ENCODE measurements at regions not wholly inside any gene's neighbourhood (a gene's known extent, or its start where the extent isn't known, plus 50 kb on each side); places are given as distances from the start of the nearest gene placed in this dataset.
"Not testable (repeated sequence)": the region's sequence is repeated elsewhere in the genome, so short reads cannot be mapped to it uniquely, and the experiment has no call there.

GRCh38 chr5:85920984-85921383, 696.8 kb upstream of the COX7C start:
- no peaks in the 10 kb centered on the region for H3K36me3 Mint-ChIP-seq (ENCODE audit: low read depth)
- ATAC-seq (no peak), DNase-seq (no peak)
- no peaks in the 10 kb centered on the region for H3K27me3 Mint-ChIP-seq
- no peak overlapping the region for H3K4me3 Mint-ChIP-seq
- no peaks in the 10 kb centered on the region for H3K4me1 Mint-ChIP-seq
- no peak overlapping the region for H3K27ac Mint-ChIP-seq
- peaks cover 16% of the 10 kb centered on the region for H3K9me3 Mint-ChIP-seq

- no peak overlapping the region for H3K27ac Mint-ChIP-seq
- no peaks in the 10 kb centered on the region for H3K36me3 Mint-ChIP-seq (ENCODE audit: low read depth)
- H3K4me1 Mint-ChIP-seq, result no peaks in the 10 kb centered on the region
- H3K27me3 Mint-ChIP-seq, result no peaks in the 10 kb centered on the region
- DNase-seq, result no peak
- no peak overlapping the region for H3K4me3 Mint-ChIP-seq
- H3K9me3 Mint-ChIP-seq, result peaks cover 16% of the 10 kb centered on the region
- ATAC-seq, result no peak
Observed at GRCh38 chr5:85921590-85921989, 696.2 kb upstream of the COX7C start.

GRCh38 chr5:85927632-85928031, 690.1 kb upstream of the COX7C start:
- H3K4me1 Mint-ChIP-seq, result no peaks in the 10 kb centered on the region
- ATAC-seq, result no peak
- H3K27ac Mint-ChIP-seq, result no peak overlapping the region
- H3K4me3 Mint-ChIP-seq, result no peak overlapping the region
- H3K9me3 Mint-ChIP-seq, result peaks cover 26% of the 10 kb centered on the region
- no peaks in the 10 kb centered on the region for H3K36me3 Mint-ChIP-seq (ENCODE audit: low read depth)
- H3K27me3 Mint-ChIP-seq, result no peaks in the 10 kb centered on the region
- no peak for DNase-seq

- Mint-ChIP-seq H3K4me1 (no peaks in the 10 kb centered on the region), H3K27ac (no peak overlapping the region), H3K9me3 (peaks cover 19% of the 10 kb centered on the region), H3K27me3 (no peaks in the 10 kb centered on the region), H3K36me3 (ENCODE audit: low read depth) (no peaks in the 10 kb centered on the region), H3K4me3 (no peak overlapping the region)
- DNase-seq (no peak), ATAC-seq (no peak)
Observed at GRCh38 chr5:85929713-85930112, 688.0 kb upstream of the COX7C start.

GRCh38 chr5:85931220-85931619, 686.5 kb upstream of the COX7C start:
- Mint-ChIP-seq H3K27ac (no peak overlapping the region), H3K4me3 (no peak overlapping the region), H3K27me3 (no peaks in the 10 kb centered on the region), H3K4me1 (no peaks in the 10 kb centered on the region), H3K36me3 (ENCODE audit: low read depth) (no peaks in the 10 kb centered on the region), H3K9me3 (peaks cover 10% of the 10 kb centered on the region)
- ATAC-seq (no peak), DNase-seq (no peak)

GRCh38 chr5:85938201-85938600, 679.5 kb upstream of the COX7C start:
- ATAC-seq (no peak), DNase-seq (no peak)
- Mint-ChIP-seq H3K27me3 (no peaks in the 10 kb centered on the region), H3K4me1 (no peaks in the 10 kb centered on the region), H3K27ac (no peak overlapping the region), H3K36me3 (ENCODE audit: low read depth) (no peaks in the 10 kb centered on the region), H3K9me3 (peaks cover 11% of the 10 kb centered on the region), H3K4me3 (no peak overlapping the region)

GRCh38 chr5:85951707-85952210, 666.0 kb upstream of the COX7C start:
- no peaks in the 10 kb centered on the region for H3K27me3 Mint-ChIP-seq
- H3K27ac Mint-ChIP-seq, result no peak overlapping the region
- H3K4me3 Mint-ChIP-seq, result no peak overlapping the region
- H3K9me3 Mint-ChIP-seq, result peaks cover 5% of the 10 kb centered on the region
- no peaks in the 10 kb centered on the region for H3K4me1 Mint-ChIP-seq
- DNase-seq, result no peak
- no peak for ATAC-seq
- H3K36me3 Mint-ChIP-seq (ENCODE audit: low read depth), result no peaks in the 10 kb centered on the region

- H3K36me3 Mint-ChIP-seq (ENCODE audit: low read depth), result no peaks in the 10 kb centered on the region
- peaks cover 5% of the 10 kb centered on the region for H3K9me3 Mint-ChIP-seq
- H3K4me1 Mint-ChIP-seq, result no peaks in the 10 kb centered on the region
- ATAC-seq (no peak), DNase-seq (no peak)
- H3K4me3 Mint-ChIP-seq, result no peak overlapping the region
- H3K27ac Mint-ChIP-seq, result no peak overlapping the region
- no peaks in the 10 kb centered on the region for H3K27me3 Mint-ChIP-seq
Observed at GRCh38 chr5:85952680-85953079, 665.1 kb upstream of the COX7C start.

- no peaks in the 10 kb centered on the region for H3K36me3 Mint-ChIP-seq (ENCODE audit: low read depth)
- H3K27me3 Mint-ChIP-seq, result no peaks in the 10 kb centered on the region
- H3K27ac Mint-ChIP-seq, result no peak overlapping the region
- DNase-seq (no peak), ATAC-seq (no peak)
- H3K9me3 Mint-ChIP-seq, result no peaks in the 10 kb centered on the region
- H3K4me3 Mint-ChIP-seq, result no peak overlapping the region
- no peaks in the 10 kb centered on the region for H3K4me1 Mint-ChIP-seq
Observed at GRCh38 chr5:85967681-85968080, 650.1 kb upstream of the COX7C start.

GRCh38 chr5:85972539-85972938, 645.2 kb upstream of the COX7C start:
- Mint-ChIP-seq H3K27me3 (no peaks in the 10 kb centered on the region), H3K36me3 (ENCODE audit: low read depth) (no peaks in the 10 kb centered on the region), H3K4me1 (no peaks in the 10 kb centered on the region), H3K4me3 (no peak overlapping the region), H3K27ac (no peak overlapping the region), H3K9me3 (no peaks in the 10 kb centered on the region)
- ATAC-seq (no peak), DNase-seq (no peak)

- DNase-seq (no peak), ATAC-seq (no peak)
- Mint-ChIP-seq H3K36me3 (ENCODE audit: low read depth) (no peaks in the 10 kb centered on the region), H3K9me3 (peaks cover 22% of the 10 kb centered on the region), H3K27ac (no peak overlapping the region), H3K4me3 (no peak overlapping the region), H3K4me1 (no peaks in the 10 kb centered on the region), H3K27me3 (no peaks in the 10 kb centered on the region)
Observed at GRCh38 chr5:85985167-85985566, 632.6 kb upstream of the COX7C start.

- Mint-ChIP-seq H3K9me3 (peaks cover 26% of the 10 kb centered on the region), H3K36me3 (ENCODE audit: low read depth) (no peaks in the 10 kb centered on the region), H3K27ac (no peak overlapping the region), H3K4me1 (no peaks in the 10 kb centered on the region), H3K27me3 (no peaks in the 10 kb centered on the region), H3K4me3 (no peak overlapping the region)
- no peak for DNase-seq
- no peak for ATAC-seq
Observed at GRCh38 chr5:85990998-85991397, 626.7 kb upstream of the COX7C start.

- DNase-seq; H3K27ac Mint-ChIP-seq; H3K4me1 Mint-ChIP-seq; H3K4me3 Mint-ChIP-seq; ATAC-seq; H3K27me3 Mint-ChIP-seq; H3K36me3 Mint-ChIP-seq (ENCODE audit: low read depth): not testable (repeated sequence)
- H3K9me3 Mint-ChIP-seq, result peaks cover 19% of the 10 kb centered on the region
Observed at GRCh38 chr5:85994653-85995052, 623.1 kb upstream of the COX7C start.

- DNase-seq (no peak), ATAC-seq (no peak)
- Mint-ChIP-seq H3K36me3 (ENCODE audit: low read depth) (no peaks in the 10 kb centered on the region), H3K4me1 (no peaks in the 10 kb centered on the region), H3K27me3 (no peaks in the 10 kb centered on the region), H3K27ac (no peak overlapping the region), H3K4me3 (no peak overlapping the region), H3K9me3 (peaks cover 12% of the 10 kb centered on the region)
Observed at GRCh38 chr5:85998656-85999055, 619.1 kb upstream of the COX7C start.

GRCh38 chr5:86008293-86008692, 609.4 kb upstream of the COX7C start:
- Mint-ChIP-seq H3K27me3 (no peaks in the 10 kb centered on the region), H3K4me3 (no peak overlapping the region), H3K27ac (no peak overlapping the region), H3K36me3 (ENCODE audit: low read depth) (no peaks in the 10 kb centered on the region), H3K4me1 (no peaks in the 10 kb centered on the region), H3K9me3 (peaks cover 25% of the 10 kb centered on the region)
- ATAC-seq (no peak), DNase-seq (no peak)

GRCh38 chr5:86008704-86009103, 609.0 kb upstream of the COX7C start:
- DNase-seq (no peak), ATAC-seq (no peak)
- no peaks in the 10 kb centered on the region for H3K36me3 Mint-ChIP-seq (ENCODE audit: low read depth)
- H3K27ac Mint-ChIP-seq, result no peak overlapping the region
- H3K4me1 Mint-ChIP-seq, result no peaks in the 10 kb centered on the region
- H3K4me3 Mint-ChIP-seq, result no peak overlapping the region
- H3K27me3 Mint-ChIP-seq, result no peaks in the 10 kb centered on the region
- peaks cover 25% of the 10 kb centered on the region for H3K9me3 Mint-ChIP-seq
